Heart right ventricle (tissue), 16 donors: ENCODE measurements at regions not wholly inside any gene's neighbourhood (a gene's known extent, or its start where the extent isn't known, plus 50 kb on each side); places are given as distances from the start of the nearest gene placed in this dataset.
"Not testable (repeated sequence)": the region's sequence is repeated elsewhere in the genome, so short reads cannot be mapped to it uniquely, and the experiment has no call there.

ENCODE experiments used
- ATAC-seq, 8 donors: fragments of 200-7000 bp; cut with Tn5 transposase; one replicate each; pipeline ENCODE4 v1.9.1; 2020; ENCODE audit warnings: mild to moderate bottlenecking in 8 of 8, moderate library complexity in 8 of 8, moderate number of reproducible peaks in 1 of 8
- DNase-seq, 2 donors: peaks; one replicate each; pipeline ENCODE4 v3.0.0-alpha.2; 2020
- H3K27ac ChIP-seq, 10 donors: fragments of 200-600 bp; sonication (generic) in 2 of 10; one replicate each; pipeline versions ENCODE4 v1.5.0 to v1.8.0; 2020 to 2022; ENCODE audit warnings: mild to moderate bottlenecking in 3 of 10
- H3K27me3 ChIP-seq, 7 donors: fragments of 200-600 bp; one replicate each; pipeline ENCODE4 v1.8.0; 2021 to 2022; ENCODE audit warnings: mild to moderate bottlenecking in 2 of 7
- H3K36me3 ChIP-seq, 9 donors: fragments of 200-600 bp; sonication (generic) in 1 of 9; one replicate each; pipeline versions ENCODE4 v1.5.0 to v1.8.0; 2020 to 2022; ENCODE audit warnings: mild to moderate bottlenecking in 2 of 9
- H3K4me1 ChIP-seq, 9 donors: fragments of 200-600 bp; sonication (generic) in 1 of 9; one replicate each; pipeline versions ENCODE4 v1.5.0 to v1.8.0; 2020 to 2022; ENCODE audit warnings: mild to moderate bottlenecking in 4 of 9
- H3K4me3 ChIP-seq, 10 donors: fragments of 200-600 bp; sonication (generic) in 2 of 10; one replicate each; pipeline versions ENCODE4 v1.5.0 to v1.8.0; 2020 to 2022; ENCODE audit warnings: mild to moderate bottlenecking in 7 of 10, moderate library complexity in 2 of 10
- H3K9me3 ChIP-seq, 11 donors: fragments of 200-600 bp in 10 of 11; sonication (generic) in 2 of 11; one replicate each; pipeline versions ENCODE4 v1.5.0 to v1.8.0; 2013 to 2022; ENCODE audit warnings: mild to moderate bottlenecking in 2 of 11, control low read depth in 1 of 11, moderate library complexity in 1 of 11
- CTCF ChIP-seq, 9 donors: fragments of 200-600 bp; sonication (generic) in 2 of 9; IDR thresholded peaks; one replicate each; pipeline versions ENCODE4 v1.5.0 to v1.8.0; 2021 to 2022; ENCODE audit warnings: antibody characterized with exemption in 9 of 9, mild to moderate bottlenecking in 5 of 9, moderate library complexity in 1 of 9
- WGBS, 2 donors: extraction: QIAGEN DNeasy Blood & Tissue Kit; methylation state at CpG; one replicate each; pipeline ENCODE4 v1.1.7; 2013; ENCODE audit warnings: inconsistent platforms in 1 of 2; 5-methylcytosine and 5-hydroxymethylcytosine counted together
- intact Hi-C, 10 donors: fragments of 100-400 bp; cut with DNase I; formaldehyde crosslinking; loops; one replicate each; pipeline versions ENCODE4 v1.11.1 to v1.14.2; 2022
- donor health status: Arrhythmogenic right ventricular cardiomyopathy.
- donor health status: ischemic (EF 13 %, LVEDD 7.1; RV severe dilation, severe dysfunction).
- donor health status: healthy with polysubstance abuse.
- donor health status: DM: no; HTN: yes; CAD: no.
- donor health status: DM: no; HTN: no; CAD: no.
- donor health status: ischemic (EF 25% LVEDD 6.9; RV normal size, moderate dysfunction).
- donor health status: ischemic (EF 25% LVEDD 5.7; RV mildly dilated, moderate dysfunction).
- donor health status: healthy.
- donor health status: DM: yes; HTN: yes; CAD: no.
- donor health status: Ischemic cardiomyopathy.
- donor health status: ischemic (EF 35%, LVEDD 5.7; RV mildly dilated, moderate dysfunction).
- donor health status: nonischemic (EF 11% LVEDD 7.7; RV severe dilation, severe dysfunction).
- donor health status: DM: yes; HTN: yes; CAD: no.
- donor health status: PGD.
- donor health status: ischemic (EF 29% LVEDD 5.4; RV normal size, mild dysfunction).
- donor health status: nonischemic (EF 23%, LVEDD 6.1; RV moderate dilation, normal function).

DNA sequence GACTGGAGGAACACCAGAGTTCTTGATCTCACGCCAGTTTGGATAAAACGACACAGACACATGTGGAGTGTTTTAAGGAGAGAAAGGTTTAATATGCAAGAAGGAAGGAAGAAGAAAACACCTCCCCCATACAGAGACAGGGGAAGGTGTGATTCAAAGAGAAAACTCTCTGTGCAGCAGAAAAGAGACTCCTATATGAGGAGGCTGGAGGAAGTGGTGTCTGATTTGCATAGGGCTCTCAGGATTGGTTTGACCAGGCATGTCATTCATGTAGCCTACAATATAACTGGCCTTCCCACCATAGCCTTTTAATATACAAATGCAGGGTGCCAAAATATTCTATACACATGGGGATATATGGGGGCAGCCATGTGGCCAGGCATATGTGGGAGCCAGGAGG is 1386.5 kb downstream of the RPIA start:
- DNase-seq: no peak
- no peaks in the 10 kb centered on the region for H3K4me1 ChIP-seq
- intact Hi-C loops: no loop called here
- no peak for TF ChIP-seq CTCF (IDR thresholded peaks at IDR 0.05)
- H3K36me3 ChIP-seq: no peaks in the 10 kb centered on the region
- WGBS, 2 donors: 69 to 83% methylated on average over 2 of the region's 2 CpGs
- no peak overlapping the region for H3K4me3 ChIP-seq
- H3K27ac ChIP-seq: no peak overlapping the region
- H3K27me3 ChIP-seq: peaks cover 0 to 26% (median 8%) of the 10 kb centered on the region in 7 donors
- ATAC-seq: no peak
- no peaks in the 10 kb centered on the region for H3K9me3 ChIP-seq

- peaks cover 0 to 20% (median 4%) of the 10 kb centered on the region in 7 donors for H3K27me3 ChIP-seq
- DNase-seq: no peak
- no peaks in the 10 kb centered on the region for H3K9me3 ChIP-seq
- no peaks in the 10 kb centered on the region for H3K4me1 ChIP-seq
- no peak overlapping the region for H3K27ac ChIP-seq
- intact Hi-C loops: no loop called here
- no peak overlapping the region for H3K4me3 ChIP-seq
- no peak for TF ChIP-seq CTCF (IDR thresholded peaks at IDR 0.05)
- WGBS, 2 donors: 66 to 70% methylated on average over 5 of the region's 5 CpGs
- no peak for ATAC-seq
- H3K36me3 ChIP-seq: no peaks in the 10 kb centered on the region
Observed at GRCh38 chr2:90079374-90079773, 1387.9 kb downstream of the RPIA start.

DNA sequence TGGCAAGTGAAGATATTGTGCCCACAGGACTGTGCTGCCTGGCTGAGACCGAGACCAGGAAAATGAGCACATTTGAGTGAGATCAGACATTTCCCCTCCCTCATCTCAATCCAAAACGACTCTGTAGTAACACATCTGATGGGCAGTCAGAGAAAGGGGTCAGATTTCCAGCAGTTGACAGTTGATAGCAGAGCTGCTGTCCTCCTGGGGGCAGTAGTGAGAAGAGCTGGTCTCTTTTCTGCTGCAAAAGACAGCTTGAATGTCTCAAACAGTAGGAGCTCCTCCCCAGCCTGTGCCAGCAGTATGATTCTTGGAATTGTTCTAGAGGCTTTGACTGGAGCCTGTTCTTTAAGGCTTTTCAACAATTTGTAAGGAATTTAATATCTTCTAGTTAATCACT is 1396.3 kb downstream of the RPIA start:
- H3K4me1 ChIP-seq, H3K36me3 ChIP-seq, H3K9me3 ChIP-seq, H3K27ac ChIP-seq, H3K4me3 ChIP-seq, ATAC-seq, intact Hi-C loops, DNase-seq, H3K27me3 ChIP-seq: not testable (repeated sequence)
- 8 to 12% methylated on average over 2 of the region's 2 CpGs for WGBS, 2 donors
- TF ChIP-seq CTCF (IDR thresholded peaks at IDR 0.05): peak in 2 of 9 donors; percentile 15 to 18

- H3K4me1 ChIP-seq, ATAC-seq, H3K36me3 ChIP-seq, intact Hi-C loops, H3K4me3 ChIP-seq, H3K9me3 ChIP-seq, H3K27me3 ChIP-seq, H3K27ac ChIP-seq, DNase-seq: not testable (repeated sequence)
- WGBS, 2 donors: 43 to 56% methylated on average over 3 of the region's 4 CpGs
Observed at GRCh38 chr2:90093571-90094270, 1402.2 kb downstream of the RPIA start.

DNA sequence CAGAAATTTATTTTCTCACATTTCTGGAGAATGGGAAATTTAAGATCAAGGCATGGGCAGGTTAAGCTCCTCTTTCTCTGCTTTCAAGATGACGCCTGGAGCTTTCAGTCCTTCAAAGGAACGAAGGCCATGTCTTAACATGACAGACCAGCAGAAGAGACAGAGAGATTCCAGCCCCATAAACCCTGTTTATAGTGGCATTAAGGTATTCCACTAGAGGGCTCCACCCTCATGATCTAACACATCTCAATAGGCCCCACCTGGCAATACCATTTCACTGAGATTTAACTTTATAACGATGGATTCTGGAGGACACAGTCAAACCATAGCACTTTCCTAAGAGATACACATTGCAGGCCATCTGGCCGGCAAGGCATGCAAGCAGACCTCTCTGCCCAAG is 1406.1 kb downstream of the RPIA start:
- 51 to 73% methylated on average over 3 to 4 of the region's 4 CpGs for WGBS, 2 donors

DNA sequence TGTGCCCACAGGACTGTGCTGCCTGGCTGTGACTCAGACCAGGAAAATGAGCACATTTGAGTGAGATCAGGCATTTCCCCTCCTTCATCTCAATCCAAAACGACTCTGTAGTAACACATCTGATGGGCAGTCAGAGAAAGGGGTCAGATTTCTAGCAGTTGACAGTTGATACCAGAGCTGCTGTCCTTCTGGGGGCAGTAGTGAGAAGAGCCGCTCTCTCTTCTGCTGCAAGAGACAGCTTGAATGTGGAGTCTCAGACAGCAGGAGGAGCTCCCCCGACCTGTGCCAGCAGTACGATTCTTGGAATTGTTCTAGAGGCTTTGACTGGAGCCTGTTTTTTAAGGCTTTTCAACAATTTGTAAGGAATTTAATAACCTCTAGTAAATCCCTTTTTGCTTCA is 1413.7 kb downstream of the RPIA start:
- H3K36me3 ChIP-seq, ATAC-seq, H3K27me3 ChIP-seq, H3K9me3 ChIP-seq, H3K4me1 ChIP-seq, H3K27ac ChIP-seq, intact Hi-C loops, DNase-seq, H3K4me3 ChIP-seq: not testable (repeated sequence)
- 14 to 15% methylated on average over 4 of the region's 4 CpGs for WGBS, 2 donors

More for the DNA sequence above, 1406.1 kb downstream of the RPIA start:
- H3K27me3 ChIP-seq, H3K27ac ChIP-seq, H3K4me1 ChIP-seq, DNase-seq, H3K36me3 ChIP-seq, H3K9me3 ChIP-seq, intact Hi-C loops, ATAC-seq, H3K4me3 ChIP-seq: not testable (repeated sequence)

GRCh38 chr2:90123409-90123808 is 1431.9 kb downstream of the RPIA start:
- H3K27ac ChIP-seq, ATAC-seq, DNase-seq, H3K9me3 ChIP-seq, intact Hi-C loops, H3K4me1 ChIP-seq, H3K4me3 ChIP-seq, H3K36me3 ChIP-seq, H3K27me3 ChIP-seq: not testable (repeated sequence)
- 37 to 41% methylated on average over 4 of the region's 4 CpGs for WGBS, 2 donors

GRCh38 chr2:90139046-90139445 is 1447.6 kb downstream of the RPIA start:
- ATAC-seq, H3K36me3 ChIP-seq, H3K9me3 ChIP-seq, H3K4me3 ChIP-seq, H3K27ac ChIP-seq, H3K27me3 ChIP-seq, H3K4me1 ChIP-seq, DNase-seq, intact Hi-C loops: not testable (repeated sequence)
- 77 to 89% methylated on average over 1 of the region's 1 CpG for WGBS, 2 donors

DNA sequence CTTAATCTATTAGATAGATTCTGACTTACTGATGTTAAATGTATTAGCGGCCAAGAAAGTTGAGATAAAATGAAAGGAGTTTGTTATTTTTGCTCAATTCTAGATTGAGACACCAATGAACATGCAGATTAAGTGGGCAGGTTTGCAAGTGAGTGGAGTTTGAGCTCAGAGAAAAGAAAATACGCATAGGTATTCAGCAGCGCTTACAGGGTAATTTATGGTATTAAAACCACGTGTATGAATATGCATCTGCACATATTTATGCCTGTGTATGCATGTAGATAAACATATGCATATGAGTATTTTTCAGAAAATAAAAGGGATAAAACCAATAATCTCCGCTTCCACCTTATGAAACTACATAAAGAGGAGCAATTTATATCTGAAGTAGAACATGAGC is 1450.1 kb downstream of the RPIA start:
- H3K27ac ChIP-seq, DNase-seq, H3K9me3 ChIP-seq, H3K27me3 ChIP-seq, ATAC-seq, H3K4me3 ChIP-seq, H3K4me1 ChIP-seq, H3K36me3 ChIP-seq, intact Hi-C loops: not testable (repeated sequence)
- 45% methylated on average over 5 of the region's 5 CpGs for whole genome bisulfite sequencing, 2 donors
